GM18505 (cell line): ENCODE measurements at regions not wholly inside any gene's neighbourhood (a gene's known extent, or its start where the extent isn't known, plus 50 kb on each side); places are given as distances from the start of the nearest gene placed in this dataset.
"Not testable (repeated sequence)": the region's sequence is repeated elsewhere in the genome, so short reads cannot be mapped to it uniquely, and the experiment has no call there.

Source experiments
- ATAC-seq: cut with Tn5 transposase; IDR thresholded peaks from one replicate; pipeline ENCODE4 v1.9.1; 2021; ENCODE audit not compliant: unreplicated experiment
- POLR2A ChIP-seq: IDR thresholded peaks from 4 replicates; pipeline ENCODE4 v1.6.1; 2011; ENCODE audit warnings: borderline replicate concordance; ENCODE audit not compliant: insufficient read depth, insufficient read length; ENCODE audit errors: extremely low read depth

DNA sequence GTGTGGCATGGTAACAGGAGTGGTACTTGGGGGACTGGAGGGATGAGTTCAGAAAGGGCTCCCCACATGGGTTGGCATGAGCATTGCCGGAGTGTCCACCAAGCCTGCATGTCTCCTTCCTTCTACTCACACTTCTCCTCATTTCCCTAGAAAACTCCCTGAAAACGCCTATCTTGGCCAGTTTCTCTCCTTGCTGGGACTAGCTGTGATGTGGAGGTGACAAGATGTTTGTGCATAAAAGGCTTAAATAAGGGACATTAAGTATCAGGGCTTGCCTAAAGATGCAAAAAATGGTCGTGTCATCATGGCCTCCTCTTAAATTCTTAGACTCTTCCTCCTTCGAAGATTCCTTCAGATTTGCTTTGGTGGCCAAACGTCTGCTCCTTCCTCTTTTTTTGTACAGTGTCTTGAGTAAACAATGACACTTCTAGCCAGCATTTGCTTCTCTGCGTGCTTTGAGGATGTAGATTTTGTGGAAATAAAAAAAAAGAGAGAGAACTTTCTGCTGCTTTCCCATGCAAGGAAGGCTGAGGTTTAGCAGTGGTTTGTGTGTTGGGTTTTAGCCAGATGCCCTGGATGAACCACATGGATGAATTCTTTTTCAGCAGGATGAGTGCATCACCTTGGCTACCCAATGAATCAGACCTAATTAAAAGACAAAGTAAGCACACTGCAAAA lies 239.1 kb upstream of the IRF2BP2 start:
- TF ChIP-seq POLR2A = no peak
- no peak for ATAC-seq

- ATAC-seq = not testable (repeated sequence)
Measured at GRCh38 chr1:234846813-234847212, 236.8 kb upstream of the IRF2BP2 start.

GRCh38 chr1:234845836-234846235 lies 235.9 kb upstream of the IRF2BP2 start:
- ATAC-seq = no peak
- no peak for TF ChIP-seq POLR2A

DNA sequence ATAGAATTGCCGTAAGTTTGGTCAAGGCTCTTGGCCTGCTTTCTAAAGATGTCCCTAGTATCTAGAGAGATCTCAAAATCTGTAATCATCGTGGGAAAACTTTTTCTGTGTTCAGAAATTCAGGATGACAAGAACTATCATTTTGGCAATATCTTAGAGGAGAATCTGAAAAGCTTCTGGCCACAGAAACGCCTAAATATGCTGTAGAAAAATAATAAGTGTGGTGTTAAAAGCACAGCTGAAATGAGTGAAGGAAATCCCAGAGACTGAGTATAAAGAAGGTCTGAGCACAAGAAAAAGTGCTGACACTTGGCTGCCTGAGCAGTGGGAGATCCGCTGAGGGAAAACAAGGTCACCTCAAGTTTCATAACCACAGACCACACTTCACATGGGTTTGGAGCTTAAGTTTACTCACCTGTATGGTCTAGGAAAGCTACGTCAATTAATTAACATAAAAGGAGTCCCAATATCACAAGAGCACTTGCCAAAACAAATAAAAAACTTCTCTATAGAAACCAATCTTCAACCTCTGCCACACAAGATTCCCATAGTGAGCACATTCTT lies 235.2 kb upstream of the IRF2BP2 start:
- no peak for TF ChIP-seq POLR2A

GRCh38 chr1:234844479-234845031 lies 234.6 kb upstream of the IRF2BP2 start:
- no peak for ATAC-seq
- TF ChIP-seq POLR2A = peak; percentile 39

More for the DNA sequence above, 235.2 kb upstream of the IRF2BP2 start:
- ATAC-seq = no peak

DNA sequence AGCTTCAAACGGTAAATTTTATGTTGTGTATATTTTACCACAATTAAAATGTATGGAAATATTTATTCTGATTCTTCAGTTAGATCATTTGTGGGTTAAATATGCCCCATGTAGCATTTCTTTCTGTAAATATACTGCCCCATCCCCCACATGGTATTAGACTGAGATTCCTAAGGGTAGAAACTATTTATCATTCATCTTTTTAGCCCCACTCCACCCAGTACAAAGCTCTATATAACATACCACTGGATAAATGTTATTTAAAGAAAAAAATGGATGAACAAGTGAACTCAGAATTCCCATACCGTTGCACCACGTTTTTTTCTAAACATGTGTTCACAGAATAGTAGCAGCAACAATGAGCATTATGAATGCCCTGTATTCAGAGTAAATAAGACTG lies 234.0 kb upstream of the IRF2BP2 start:
- no peak for ATAC-seq

GRCh38 chr1:234842726-234843641 lies 233.0 kb upstream of the IRF2BP2 start:
- peak; percentile 69 for TF ChIP-seq POLR2A
- peak; percentile 65 for ATAC-seq

More for the DNA sequence above, 234.0 kb upstream of the IRF2BP2 start:
- TF ChIP-seq POLR2A = no peak

DNA sequence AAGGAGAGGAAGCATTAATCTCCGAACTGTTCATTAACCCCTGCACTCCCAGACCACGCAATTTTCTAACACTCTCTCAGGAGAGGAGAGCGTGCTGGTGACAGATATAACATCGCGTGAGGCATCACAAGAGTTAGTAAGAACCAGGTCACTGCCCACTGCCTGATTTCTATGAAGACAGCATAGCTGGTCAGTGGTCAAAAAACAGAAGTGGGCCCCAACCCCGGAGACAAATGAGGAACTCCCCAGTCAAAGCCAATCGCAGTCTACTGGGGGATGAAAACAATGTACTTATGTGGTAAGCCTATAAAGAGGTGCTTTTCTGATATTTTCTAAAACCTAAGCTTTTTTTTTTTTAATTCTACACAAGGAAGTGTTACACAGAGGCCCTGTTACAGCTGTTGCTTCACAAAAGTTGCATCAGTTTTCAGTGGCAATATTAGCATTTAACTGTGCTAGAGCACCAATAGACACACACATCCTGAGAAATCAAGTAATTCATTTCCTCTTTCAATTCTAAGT lies 231.8 kb upstream of the IRF2BP2 start:
- ATAC-seq = no peak
- peak; percentile 46 for TF ChIP-seq POLR2A

DNA sequence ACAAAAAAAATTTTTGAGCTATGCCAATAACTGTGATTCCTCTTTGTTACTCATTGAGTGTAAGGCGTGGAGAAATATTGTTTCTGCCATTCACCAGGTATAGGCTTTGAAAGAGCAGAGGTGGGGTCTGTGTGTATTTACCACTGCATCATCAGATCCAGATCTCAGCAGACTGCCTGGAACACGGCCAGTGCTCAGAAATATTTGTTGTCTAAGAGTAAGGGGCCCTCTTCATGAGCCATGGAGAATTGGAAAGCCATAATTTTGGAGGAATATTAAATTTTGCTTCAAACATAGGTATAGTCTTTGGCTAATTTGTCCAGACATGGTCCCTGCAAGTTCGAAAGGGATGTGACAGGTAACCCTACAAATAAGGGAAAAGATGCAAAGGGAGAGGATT lies 231.3 kb upstream of the IRF2BP2 start:
- no peak for ATAC-seq
- no peak for TF ChIP-seq POLR2A

DNA sequence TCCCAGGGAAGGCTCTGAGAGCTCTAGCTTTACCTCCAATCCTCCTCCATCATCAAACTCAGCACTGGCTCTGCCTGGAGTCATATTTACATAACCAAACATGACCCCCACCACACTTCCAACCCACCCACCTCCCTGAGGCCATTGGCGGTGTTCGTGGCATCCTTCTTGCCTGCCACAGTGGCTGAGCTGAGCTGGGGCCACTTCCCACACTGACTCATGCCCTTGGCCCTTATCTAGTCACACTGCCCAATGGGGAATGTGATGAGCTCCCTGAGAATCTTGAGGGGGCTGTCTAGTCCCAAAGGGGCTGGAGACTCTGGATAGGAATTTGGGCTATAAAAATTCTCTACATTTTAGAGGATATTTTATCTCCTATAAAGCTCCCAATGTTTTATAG lies 230.9 kb upstream of the IRF2BP2 start:
- no peak for TF ChIP-seq POLR2A
- no peak for ATAC-seq

DNA sequence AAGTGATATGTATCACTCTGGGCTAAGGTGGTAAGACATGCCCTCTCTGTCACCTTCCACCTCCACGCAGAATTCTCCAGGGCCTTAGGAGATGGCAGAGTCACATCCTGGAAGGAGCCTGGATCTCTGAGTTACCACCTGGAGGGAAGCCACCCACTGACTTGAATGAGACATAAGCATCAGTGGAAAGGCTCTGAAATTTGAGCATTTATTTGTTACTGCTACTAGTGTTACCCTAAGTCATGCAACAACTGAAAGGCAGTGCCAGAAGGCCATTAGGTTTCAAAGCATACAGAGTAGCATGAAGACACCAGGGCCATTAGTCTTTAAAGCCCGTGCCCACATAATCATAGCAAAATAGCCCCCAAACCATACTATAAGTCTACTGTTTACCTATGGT lies 230.3 kb upstream of the IRF2BP2 start:
- TF ChIP-seq POLR2A = no peak
- no peak for ATAC-seq

- ATAC-seq = no peak
- TF ChIP-seq POLR2A = no peak
Measured at GRCh38 chr1:234839663-234840062, 229.7 kb upstream of the IRF2BP2 start.

GRCh38 chr1:234838820-234839219 lies 228.8 kb upstream of the IRF2BP2 start:
- TF ChIP-seq POLR2A = no peak
- ATAC-seq = no peak
